WTC11 (cell line): ENCODE measurements at regions not wholly inside any gene's neighbourhood (a gene's known extent, or its start where the extent isn't known, plus 50 kb on each side); places are given as distances from the start of the nearest gene placed in this dataset.

ENCODE experiments used
- CTCF ChIP-seq: fragments of 200-600 bp; IDR thresholded peaks from 2 replicates; pipeline ENCODE4 v1.8.0; 2022; ENCODE audit warnings: antibody characterized with exemption
- TEAD4 ChIP-seq: sonication (generic); formaldehyde crosslinking; IDR thresholded peaks from 2 replicates; pipeline ENCODE4 v1.8.0; 2022; ENCODE audit warnings: mild to moderate bottlenecking, missing genetic modification reagents

- TF ChIP-seq CTCF (no peak), TEAD4 (CRISPR knock-in tag) (no peak)
These were observed 74.5 kb downstream of the PTHLH start for GRCh38 chr12:27898022-27898421.
